H9 (cell line): ENCODE measurements at regions not wholly inside any gene's neighbourhood (a gene's known extent, or its start where the extent isn't known, plus 50 kb on each side); places are given as distances from the start of the nearest gene placed in this dataset.

Experiments
- DNase-seq: peaks from one replicate; pipeline ENCODE4 v3.0.0-alpha.2; 2017
- H2AFZ ChIP-seq: one replicate; pipeline ENCODE4 v1.6.1; 2013; ENCODE audit warnings: mild to moderate bottlenecking, low read length, control low read depth, moderate library complexity
- H2AK5ac ChIP-seq: 2 replicates; pipeline ENCODE4 v1.6.1; 2013; ENCODE audit warnings: low read length, control low read depth, mixed read lengths; ENCODE audit not compliant: insufficient read length
- H2BK120ac ChIP-seq: one replicate; pipeline ENCODE4 v1.6.1; 2013; ENCODE audit warnings: low read depth, mild to moderate bottlenecking, low read length, control low read depth, inconsistent platforms; ENCODE audit not compliant: poor library complexity, severe bottlenecking
- H2BK12ac ChIP-seq: 2 replicates; pipeline ENCODE4 v1.6.1; 2013; ENCODE audit warnings: low read length, control low read depth, mixed read lengths, low read depth; ENCODE audit not compliant: insufficient read length
- H2BK15ac ChIP-seq: 2 replicates; pipeline ENCODE4 v1.6.1; 2013; ENCODE audit warnings: low read depth, low read length, control low read depth
- H2BK20ac ChIP-seq: one replicate; pipeline ENCODE4 v1.6.1; 2013; ENCODE audit warnings: low read depth, mild to moderate bottlenecking, low read length, control low read depth, inconsistent platforms; ENCODE audit not compliant: poor library complexity, severe bottlenecking
- H2BK5ac ChIP-seq: 2 replicates; pipeline ENCODE4 v1.6.1; 2013; ENCODE audit warnings: low read length, control low read depth, mixed read lengths; ENCODE audit not compliant: insufficient read length
- H3K14ac ChIP-seq: 2 replicates; pipeline ENCODE4 v1.6.1; 2013; ENCODE audit warnings: low read length, control low read depth; ENCODE audit not compliant: insufficient read depth
- H3K18ac ChIP-seq: 2 replicates; pipeline ENCODE4 v1.6.1; 2013; ENCODE audit warnings: low read depth, mild to moderate bottlenecking, mixed read lengths, low read length, control low read depth; ENCODE audit not compliant: insufficient read length
- H3K23ac ChIP-seq: 2 replicates; pipeline ENCODE4 v1.6.1; 2013; ENCODE audit warnings: low read length, control low read depth, mixed read lengths, low read depth; ENCODE audit not compliant: insufficient read length
- H3K23me2 ChIP-seq: 2 replicates; pipeline ENCODE4 v1.6.1; 2013; ENCODE audit warnings: low read depth, mild to moderate bottlenecking, mixed read lengths, low read length, control low read depth; ENCODE audit not compliant: insufficient read length, poor library complexity, severe bottlenecking
- H3K27ac ChIP-seq: 2 replicates; pipeline ENCODE4 v1.5.1; 2013; ENCODE audit warnings: low read length, control low read depth, mixed read lengths, low read depth; ENCODE audit not compliant: insufficient read length
- H3K27me3 ChIP-seq: 2 replicates; pipeline ENCODE4 v1.6.1; 2013; ENCODE audit warnings: low read length, control low read depth, inconsistent platforms; ENCODE audit not compliant: insufficient read depth
- H3K4ac ChIP-seq: 2 replicates; pipeline ENCODE4 v1.6.1; 2013; ENCODE audit warnings: low read depth, mild to moderate bottlenecking, control low read depth, inconsistent platforms, low read length, moderate library complexity
- H3K4me1 ChIP-seq: 2 replicates; pipeline ENCODE4 v1.6.1; 2013; ENCODE audit warnings: low read length, control low read depth, inconsistent platforms; ENCODE audit not compliant: insufficient read depth
- H3K4me2 ChIP-seq: 2 replicates; pipeline ENCODE4 v1.6.1; 2013; ENCODE audit warnings: low read length, control low read depth, mixed read lengths; ENCODE audit not compliant: insufficient read length, insufficient read depth
- H3K56ac ChIP-seq: 2 replicates; pipeline ENCODE4 v1.6.1; 2013; ENCODE audit warnings: low read depth, mild to moderate bottlenecking, mixed read lengths, low read length, control low read depth; ENCODE audit not compliant: insufficient read length
- H3K79me1 ChIP-seq: 2 replicates; pipeline ENCODE4 v1.6.1; 2013; ENCODE audit warnings: low read depth, mild to moderate bottlenecking, moderate library complexity, low read length, control low read depth, inconsistent platforms; ENCODE audit not compliant: insufficient read depth, poor library complexity, severe bottlenecking
- H3K79me2 ChIP-seq: 2 replicates; pipeline ENCODE4 v1.6.1; 2013; ENCODE audit warnings: low read length, control low read depth, inconsistent platforms; ENCODE audit not compliant: insufficient read depth
- H3K9ac ChIP-seq: 2 replicates; pipeline ENCODE4 v1.6.1; 2013; ENCODE audit warnings: low read length, control low read depth, mixed read lengths; ENCODE audit not compliant: insufficient read length; ENCODE audit errors: extremely low read depth
- H3K9me3 ChIP-seq: one replicate; pipeline ENCODE4 v1.6.1; 2013; ENCODE audit warnings: low read depth, low read length, inconsistent platforms; ENCODE audit not compliant: control insufficient read depth
- H3T11ph ChIP-seq: one replicate; pipeline ENCODE4 v1.6.1; 2013; ENCODE audit warnings: mild to moderate bottlenecking, low read length, control low read depth, inconsistent platforms
- H4K20me1 ChIP-seq: one replicate; pipeline ENCODE4 v1.6.1; 2013; ENCODE audit not compliant: control insufficient read depth, insufficient read length, insufficient read depth
- H4K5ac ChIP-seq: 2 replicates; pipeline ENCODE4 v1.6.1; 2013; ENCODE audit warnings: low read depth, mild to moderate bottlenecking, mixed read lengths, low read length, control low read depth; ENCODE audit not compliant: insufficient read length
- H4K8ac ChIP-seq: replicated peaks from 2 replicates; pipeline ENCODE4 v1.6.1; 2013; ENCODE audit warnings: low read length, control low read depth, mixed read lengths, low read depth; ENCODE audit not compliant: insufficient read length
- H4K91ac ChIP-seq: 2 replicates; pipeline ENCODE4 v1.6.1; 2013; ENCODE audit warnings: low read depth, mild to moderate bottlenecking, moderate library complexity, mixed read lengths, low read length, control low read depth; ENCODE audit not compliant: insufficient read length
- H3K27ac Mint-ChIP-seq, 3 experiments: 2 replicates in 2 of 3; 3 replicates in 1 of 3; pipeline ENCODE4 v1.8.0; 2020 to 2021; ENCODE audit warnings: mixed read lengths in 3 of 3, mild to moderate bottlenecking in 1 of 3, moderate library complexity in 1 of 3
- H3K27me3 Mint-ChIP-seq: 2 replicates; pipeline ENCODE4 v1.8.0; 2021; ENCODE audit warnings: low read depth, mild to moderate bottlenecking, moderate library complexity, mixed read lengths
- H3K36me3 Mint-ChIP-seq, 3 experiments: 2 replicates in 2 of 3; 3 replicates in 1 of 3; pipeline ENCODE4 v1.8.0; 2020 to 2021; ENCODE audit warnings: low read depth in 3 of 3, mixed read lengths in 3 of 3; ENCODE audit not compliant: insufficient read depth in 1 of 3
- H3K4me1 Mint-ChIP-seq, 2 experiments: 2 replicates each; pipeline ENCODE4 v1.8.0; 2020; ENCODE audit warnings: mixed read lengths in 2 of 2
- H3K4me3 Mint-ChIP-seq, 2 experiments: 2 replicates in 1 of 2; 3 replicates in 1 of 2; pipeline ENCODE4 v1.8.0; 2020 to 2021; ENCODE audit warnings: mild to moderate bottlenecking in 2 of 2, mixed read lengths in 2 of 2, moderate library complexity in 1 of 2
- H3K9me3 Mint-ChIP-seq, 2 experiments: 2 replicates in 1 of 2; 3 replicates in 1 of 2; pipeline ENCODE4 v1.8.0; 2020; ENCODE audit warnings: mild to moderate bottlenecking in 2 of 2, mixed read lengths in 2 of 2, moderate library complexity in 1 of 2
- WGBS: extraction: QIAGEN DNeasy Blood & Tissue Kit; methylation state at CpG from one replicate; pipeline ENCODE4 v1.1.7; 2013; ENCODE audit warnings: missing lambda C conversion rate, low lambda C conversion rate, mixed read lengths; ENCODE audit not compliant: insufficient read length; ENCODE audit errors: extremely low coverage; 5-methylcytosine and 5-hydroxymethylcytosine counted together
- TF ChIP-seq, protein P1 (sequence below): fragments of 200-600 bp; sonication (generic); conservative IDR thresholded peaks from 3 replicates; pipeline ENCODE4 v1.8.0; 2021; ENCODE audit warnings: antibody characterized with exemption, mild to moderate bottlenecking

DNA sequence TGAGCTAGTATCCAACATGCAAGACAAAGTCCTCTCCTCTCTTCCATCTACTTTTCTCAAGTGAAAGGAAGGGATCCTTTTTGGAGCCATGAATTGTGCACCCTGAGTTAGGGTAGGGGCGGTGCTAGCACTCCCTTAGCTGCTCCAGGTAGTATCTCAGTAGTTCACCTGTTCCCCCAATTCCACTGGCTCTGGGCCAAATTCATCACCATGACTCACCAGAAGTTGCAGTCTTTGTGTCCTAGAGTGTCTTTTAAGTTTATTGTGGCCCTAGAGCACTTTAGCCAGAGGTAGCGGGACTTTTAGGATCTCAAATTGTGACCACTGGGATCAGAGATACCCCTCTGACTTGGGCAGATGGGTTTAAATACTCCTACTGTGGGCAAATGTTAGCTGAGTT lies 398.6 kb upstream of the ANO5 start:
- no peaks in the 10 kb centered on the region; a peak in 1 of 5 replicates for H3K9me3 Mint-ChIP-seq
- no peaks in the 10 kb centered on the region for H3K4me1 ChIP-seq
- no peak overlapping the region for H3K18ac ChIP-seq
- no peak overlapping the region for H3K27ac Mint-ChIP-seq
- H3K23ac ChIP-seq = no peak overlapping the region
- no peak overlapping the region for H2BK120ac ChIP-seq
- no peak overlapping the region for H2BK5ac ChIP-seq
- H3K4me3 Mint-ChIP-seq = no peak overlapping the region
- no peak overlapping the region for H3K14ac ChIP-seq
- H3K9me3 ChIP-seq = no peaks in the 10 kb centered on the region
- no peak overlapping the region for H2BK12ac ChIP-seq
- DNase-seq = no peak
- H4K91ac ChIP-seq = no peak overlapping the region
- no peaks in the 10 kb centered on the region for H3K79me1 ChIP-seq
- H3K27ac ChIP-seq = no peak overlapping the region
- H3K4ac ChIP-seq = no peak overlapping the region
- H2BK20ac ChIP-seq = no peak overlapping the region
- H3K27me3 ChIP-seq = no peaks in the 10 kb centered on the region
- H3K27me3 Mint-ChIP-seq = no peaks in the 10 kb centered on the region
- no peak overlapping the region for H2AK5ac ChIP-seq
- H3T11ph ChIP-seq = no peak overlapping the region
- no peaks in the 10 kb centered on the region; a peak in 1 of 7 replicates for H3K36me3 Mint-ChIP-seq
- no peak overlapping the region for H3K4me2 ChIP-seq
- TF ChIP-seq, protein P1, sequence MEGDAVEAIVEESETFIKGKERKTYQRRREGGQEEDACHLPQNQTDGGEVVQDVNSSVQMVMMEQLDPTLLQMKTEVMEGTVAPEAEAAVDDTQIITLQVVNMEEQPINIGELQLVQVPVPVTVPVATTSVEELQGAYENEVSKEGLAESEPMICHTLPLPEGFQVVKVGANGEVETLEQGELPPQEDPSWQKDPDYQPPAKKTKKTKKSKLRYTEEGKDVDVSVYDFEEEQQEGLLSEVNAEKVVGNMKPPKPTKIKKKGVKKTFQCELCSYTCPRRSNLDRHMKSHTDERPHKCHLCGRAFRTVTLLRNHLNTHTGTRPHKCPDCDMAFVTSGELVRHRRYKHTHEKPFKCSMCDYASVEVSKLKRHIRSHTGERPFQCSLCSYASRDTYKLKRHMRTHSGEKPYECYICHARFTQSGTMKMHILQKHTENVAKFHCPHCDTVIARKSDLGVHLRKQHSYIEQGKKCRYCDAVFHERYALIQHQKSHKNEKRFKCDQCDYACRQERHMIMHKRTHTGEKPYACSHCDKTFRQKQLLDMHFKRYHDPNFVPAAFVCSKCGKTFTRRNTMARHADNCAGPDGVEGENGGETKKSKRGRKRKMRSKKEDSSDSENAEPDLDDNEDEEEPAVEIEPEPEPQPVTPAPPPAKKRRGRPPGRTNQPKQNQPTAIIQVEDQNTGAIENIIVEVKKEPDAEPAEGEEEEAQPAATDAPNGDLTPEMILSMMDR = no peak
- H3K9ac ChIP-seq = no peak overlapping the region
- no peak overlapping the region for H4K5ac ChIP-seq
- no peaks in the 10 kb centered on the region for H3K79me2 ChIP-seq
- no peak overlapping the region for H4K8ac ChIP-seq
- H2AFZ ChIP-seq = no peak overlapping the region
- H3K4me1 Mint-ChIP-seq = no peaks in the 10 kb centered on the region
- no peak overlapping the region for H3K56ac ChIP-seq
- no peaks in the 10 kb centered on the region for H4K20me1 ChIP-seq
- H2BK15ac ChIP-seq = no peak overlapping the region
- no CpG with 5 or more reads among the region's 2 CpGs for WGBS
- no peaks in the 10 kb centered on the region for H3K23me2 ChIP-seq
